GM23248 (cell line): ENCODE measurements at regions not wholly inside any gene's neighbourhood (a gene's known extent, or its start where the extent isn't known, plus 50 kb on each side); places are given as distances from the start of the nearest gene placed in this dataset.

Source experiments
- DNase-seq: peaks from one replicate; pipeline ENCODE4 v3.0.0-alpha.2; 2015
- H2AFZ ChIP-seq: fragments of 200-600 bp; sonication (generic); 2 replicates; pipeline ENCODE4 v1.6.1; 2016; ENCODE audit warnings: antibody characterized with exemption
- H3F3A ChIP-seq: fragments of 200-600 bp; sonication (generic); 2 replicates; pipeline ENCODE4 v1.6.1; 2016; ENCODE audit warnings: mild to moderate bottlenecking, antibody characterized with exemption, mixed run types; ENCODE audit not compliant: insufficient read depth
- H3K27ac ChIP-seq: fragments of 200-600 bp; sonication (generic); 2 replicates; pipeline ENCODE4 v1.5.1; 2016; ENCODE audit warnings: mild to moderate bottlenecking
- H3K27me3 ChIP-seq: fragments of 200-600 bp; sonication (generic); replicated peaks from 2 replicates; pipeline ENCODE4 v1.6.1; 2016; ENCODE audit warnings: mild to moderate bottlenecking; ENCODE audit not compliant: insufficient read depth
- H3K36me3 ChIP-seq: fragments of 200-600 bp; sonication (generic); 2 replicates; pipeline ENCODE4 v1.6.1; 2016; ENCODE audit warnings: low read depth, mild to moderate bottlenecking
- H3K4me1 ChIP-seq: fragments of 200-600 bp; sonication (generic); 2 replicates; pipeline ENCODE4 v1.6.1; 2016; ENCODE audit warnings: mild to moderate bottlenecking; ENCODE audit not compliant: insufficient read depth
- H3K4me2 ChIP-seq: fragments of 200-600 bp; sonication (generic); one replicate; pipeline ENCODE4 v1.6.1; 2016; ENCODE audit warnings: mild to moderate bottlenecking; ENCODE audit not compliant: unreplicated experiment
- H3K4me3 ChIP-seq: fragments of 200-600 bp; sonication (generic); 2 replicates; pipeline ENCODE4 v1.5.1; 2016; ENCODE audit warnings: mild to moderate bottlenecking
- H3K79me2 ChIP-seq: fragments of 200-600 bp; sonication (generic); 2 replicates; pipeline ENCODE4 v1.6.1; 2016; ENCODE audit warnings: mild to moderate bottlenecking; ENCODE audit not compliant: insufficient read depth
- H3K9ac ChIP-seq: fragments of 200-600 bp; sonication (generic); 2 replicates; pipeline ENCODE4 v1.6.1; 2016; ENCODE audit warnings: mild to moderate bottlenecking
- H3K9me2 ChIP-seq: fragments of 200-600 bp; sonication (generic); 2 replicates; pipeline ENCODE4 v1.6.1; 2016; ENCODE audit warnings: mixed run types, mild to moderate bottlenecking, moderate library complexity; ENCODE audit not compliant: insufficient read depth
- H3K9me3 ChIP-seq: fragments of 200-600 bp; sonication (generic); one replicate; pipeline ENCODE4 v1.6.1; 2017; ENCODE audit warnings: low read depth
- H4K20me1 ChIP-seq: fragments of 200-600 bp; sonication (generic); 2 replicates; pipeline ENCODE4 v1.6.0; 2016; ENCODE audit not compliant: insufficient read depth
- EZH2 ChIP-seq: fragments of 200-600 bp; sonication (generic); IDR thresholded peaks from 2 replicates; pipeline ENCODE4 v1.6.1; 2018; ENCODE audit warnings: antibody characterized with exemption, mild to moderate bottlenecking; ENCODE audit not compliant: insufficient read depth, poor library complexity, severe bottlenecking
- EZH2phosphoT487 ChIP-seq: fragments of 200-600 bp; sonication (generic); IDR thresholded peaks from 2 replicates; pipeline ENCODE4 v1.6.1; 2018; ENCODE audit warnings: antibody characterized with exemption, moderate library complexity, mild to moderate bottlenecking, low read depth; ENCODE audit not compliant: insufficient read depth
- WGBS, 2 experiments: methylation state at CpG; one replicate each; pipeline ENCODE4 v1.1.6; 2015 to 2017; ENCODE audit warnings: low lambda C conversion rate in 2 of 2, low coverage in 1 of 2; ENCODE audit errors: missing lambda C conversion rate in 2 of 2; 5-methylcytosine and 5-hydroxymethylcytosine counted together
- in situ Hi-C: fragments of 300-500 bp; cut with MboI; formaldehyde crosslinking; loops from 2 replicates; pipeline ENCODE4 v1.15.0; 2020

GRCh38 chr1:60359431-60359830 lies 285.9 kb upstream of the C1orf87 start:
- Histone ChIP-seq H3K79me2 (no peaks in the 10 kb centered on the region), H4K20me1 (no peaks in the 10 kb centered on the region), H3K9me3 (no peaks in the 10 kb centered on the region), H3K4me3 (no peak overlapping the region), H2AFZ (no peak overlapping the region), H3K4me1 (no peaks in the 10 kb centered on the region), H3K27me3 (no peaks in the 10 kb centered on the region), H3K9me2 (no peaks in the 10 kb centered on the region), H3K4me2 (no peak overlapping the region), H3F3A (no peaks in the 10 kb centered on the region), H3K36me3 (no peaks in the 10 kb centered on the region), H3K27ac (no peak overlapping the region), H3K9ac (no peak overlapping the region)
- DNase-seq, result no peak
- 19 to 26% methylated on average over 3 of the region's 3 CpGs for WGBS, 2 experiments
- in situ Hi-C loops, result no loop called here
- TF ChIP-seq EZH2phosphoT487, result no peak
- TF ChIP-seq EZH2, result no peak

- H4K20me1 ChIP-seq, result no peaks in the 10 kb centered on the region
- no peak for DNase-seq
- no peak overlapping the region for H3K4me3 ChIP-seq
- no peak overlapping the region for H2AFZ ChIP-seq
- in situ Hi-C loops, result no loop called here
- no peaks in the 10 kb centered on the region for H3K27me3 ChIP-seq
- H3K36me3 ChIP-seq, result no peaks in the 10 kb centered on the region
- no peak overlapping the region for H3K27ac ChIP-seq
- H3K79me2 ChIP-seq, result no peaks in the 10 kb centered on the region
- H3K4me2 ChIP-seq, result no peak overlapping the region
- no peaks in the 10 kb centered on the region for H3K9me3 ChIP-seq
- TF ChIP-seq EZH2 (no peak), EZH2phosphoT487 (no peak)
- no peaks in the 10 kb centered on the region for H3K4me1 ChIP-seq
- H3K9me2 ChIP-seq, result no peaks in the 10 kb centered on the region
- H3K9ac ChIP-seq, result no peak overlapping the region
- no peaks in the 10 kb centered on the region for H3F3A ChIP-seq
Observed at GRCh38 chr1:60350531-60350930, 277.0 kb upstream of the C1orf87 start.

GRCh38 chr1:60348884-60349283 lies 275.3 kb upstream of the C1orf87 start:
- Histone ChIP-seq H3K9me3 (no peaks in the 10 kb centered on the region), H3K27me3 (no peaks in the 10 kb centered on the region), H3K27ac (no peak overlapping the region), H2AFZ (no peak overlapping the region), H3F3A (no peaks in the 10 kb centered on the region), H3K4me1 (no peaks in the 10 kb centered on the region), H3K9me2 (no peaks in the 10 kb centered on the region), H3K4me2 (no peak overlapping the region), H3K36me3 (no peaks in the 10 kb centered on the region), H3K4me3 (no peak overlapping the region), H4K20me1 (no peaks in the 10 kb centered on the region), H3K9ac (no peak overlapping the region), H3K79me2 (no peaks in the 10 kb centered on the region)
- DNase-seq, result no peak
- 45 to 60% methylated on average over 1 of the region's 1 CpG for WGBS, 2 experiments
- TF ChIP-seq EZH2phosphoT487 (no peak), EZH2 (no peak)
- in situ Hi-C loops, result no loop called here

GRCh38 chr1:60345621-60346020 lies 272.1 kb upstream of the C1orf87 start:
- no peaks in the 10 kb centered on the region for H3K79me2 ChIP-seq
- H3K36me3 ChIP-seq, result no peaks in the 10 kb centered on the region
- no peak overlapping the region for H3K27ac ChIP-seq
- H3K27me3 ChIP-seq, result no peaks in the 10 kb centered on the region
- no peaks in the 10 kb centered on the region for H3K9me3 ChIP-seq
- H2AFZ ChIP-seq, result no peak overlapping the region
- H3F3A ChIP-seq, result no peaks in the 10 kb centered on the region
- no peak overlapping the region for H3K4me3 ChIP-seq
- TF ChIP-seq EZH2 (no peak), EZH2phosphoT487 (no peak)
- in situ Hi-C loops, result no loop called here
- no peak overlapping the region for H3K4me2 ChIP-seq
- 79 to 82% methylated on average over 1 of the region's 1 CpG for WGBS, 2 experiments
- H3K4me1 ChIP-seq, result no peaks in the 10 kb centered on the region
- H3K9me2 ChIP-seq, result no peaks in the 10 kb centered on the region
- H4K20me1 ChIP-seq, result no peaks in the 10 kb centered on the region
- no peak overlapping the region for H3K9ac ChIP-seq
- peak; percentile 43 for DNase-seq

- H3K9me2 ChIP-seq, result no peaks in the 10 kb centered on the region
- H3F3A ChIP-seq, result no peaks in the 10 kb centered on the region
- no peaks in the 10 kb centered on the region for H3K27me3 ChIP-seq
- 58 to 66% methylated on average over 4 of the region's 4 CpGs for WGBS, 2 experiments
- H3K4me1 ChIP-seq, result no peaks in the 10 kb centered on the region
- H3K4me2 ChIP-seq, result no peak overlapping the region
- no peak overlapping the region for H3K27ac ChIP-seq
- H3K79me2 ChIP-seq, result no peaks in the 10 kb centered on the region
- in situ Hi-C loops, result no loop called here
- H3K36me3 ChIP-seq, result no peaks in the 10 kb centered on the region
- H3K9me3 ChIP-seq, result no peaks in the 10 kb centered on the region
- H4K20me1 ChIP-seq, result no peaks in the 10 kb centered on the region
- no peak overlapping the region for H2AFZ ChIP-seq
- H3K4me3 ChIP-seq, result no peak overlapping the region
- no peak overlapping the region for H3K9ac ChIP-seq
- DNase-seq, result no peak
- TF ChIP-seq EZH2phosphoT487, result no peak
- no peak for TF ChIP-seq EZH2
Observed at GRCh38 chr1:60345049-60345448, 271.5 kb upstream of the C1orf87 start.
